Osteoblast (primary cell): ENCODE measurements at regions not wholly inside any gene's neighbourhood (a gene's known extent, or its start where the extent isn't known, plus 50 kb on each side); places are given as distances from the start of the nearest gene placed in this dataset.
"Not testable (repeated sequence)": the region's sequence is repeated elsewhere in the genome, so short reads cannot be mapped to it uniquely, and the experiment has no call there.

Source experiments
- DNase-seq: peaks from one replicate; pipeline ENCODE4 v3.0.0; 2011; ENCODE audit warnings: low spot score, mixed read lengths; ENCODE audit not compliant: insufficient read length; ENCODE audit errors: missing footprints
- H2AFZ ChIP-seq: 2 replicates; pipeline ENCODE4 v1.6.0; 2011; ENCODE audit warnings: mild to moderate bottlenecking, low read length
- H3K27ac ChIP-seq: 2 replicates; pipeline ENCODE4 v1.5.1; 2011; ENCODE audit warnings: mild to moderate bottlenecking, low read depth, low read length, moderate library complexity
- H3K27me3 ChIP-seq: 2 replicates; pipeline ENCODE4 v1.6.0; 2012; ENCODE audit warnings: mild to moderate bottlenecking, control low read depth, inconsistent platforms, low read length, moderate library complexity; ENCODE audit not compliant: insufficient read depth
- H3K36me3 ChIP-seq: 2 replicates; pipeline ENCODE4 v1.5.1; 2011; ENCODE audit warnings: mild to moderate bottlenecking, low read length, control low read depth, moderate library complexity; ENCODE audit not compliant: insufficient read depth
- H3K4me1 ChIP-seq: 2 replicates; pipeline ENCODE4 v1.5.1; 2011; ENCODE audit warnings: mild to moderate bottlenecking, low read length, control low read depth, moderate library complexity; ENCODE audit not compliant: insufficient read depth
- H3K4me2 ChIP-seq: 2 replicates; pipeline ENCODE4 v1.6.0; 2011; ENCODE audit warnings: mild to moderate bottlenecking, low read length; ENCODE audit not compliant: insufficient read depth
- H3K4me3 ChIP-seq: fragments of 200-600 bp; sonication (generic); 3 replicates; pipeline ENCODE4 v1.5.1; 2012; ENCODE audit warnings: mild to moderate bottlenecking, low read length, inconsistent platforms; ENCODE audit not compliant: insufficient read depth
- H3K79me2 ChIP-seq: 2 replicates; pipeline ENCODE4 v1.6.0; 2012; ENCODE audit warnings: mild to moderate bottlenecking, low read length, control low read depth, inconsistent platforms; ENCODE audit not compliant: insufficient read depth
- H3K9me3 ChIP-seq: 2 replicates; pipeline ENCODE4 v1.5.1; 2011; ENCODE audit warnings: low read depth, low read length, control low read depth
- H4K20me1 ChIP-seq: 2 replicates; pipeline ENCODE4 v1.6.0; 2012; ENCODE audit warnings: mild to moderate bottlenecking, low read length, control low read depth; ENCODE audit not compliant: insufficient read depth
- CTCF ChIP-seq: IDR thresholded peaks from 2 replicates; pipeline ENCODE4 v1.5.1; 2011; ENCODE audit warnings: mild to moderate bottlenecking, low read depth, low read length, moderate library complexity; ENCODE audit errors: extremely low read depth

- DNase-seq = no peak
- Histone ChIP-seq H4K20me1 (no peaks in the 10 kb centered on the region), H3K4me2 (no peak overlapping the region), H3K4me3 (no peak overlapping the region), H3K36me3 (no peaks in the 10 kb centered on the region), H3K27me3 (no peaks in the 10 kb centered on the region), H3K79me2 (no peaks in the 10 kb centered on the region), H2AFZ (no peak overlapping the region), H3K4me1 (no peaks in the 10 kb centered on the region), H3K27ac (no peak overlapping the region), H3K9me3 (peaks cover 4% of the 10 kb centered on the region)
- no peak for TF ChIP-seq CTCF
Observed at GRCh38 chr6:82801083-82801482, 264.6 kb downstream of the UBE3D start.

- not testable (repeated sequence) for H4K20me1 ChIP-seq, H3K9me3 ChIP-seq, H2AFZ ChIP-seq, H3K27me3 ChIP-seq, H3K4me3 ChIP-seq, H3K79me2 ChIP-seq, DNase-seq, H3K27ac ChIP-seq, H3K4me2 ChIP-seq, H3K36me3 ChIP-seq
- peaks cover 17% of the 10 kb centered on the region for H3K4me1 ChIP-seq
Observed at GRCh38 chr6:82816243-82816642, 249.4 kb downstream of the UBE3D start.

- Histone ChIP-seq H2AFZ (no peak overlapping the region), H3K4me2 (peak overlapping the region; percentile 38), H3K4me1 (peaks cover 17% of the 10 kb centered on the region), H4K20me1 (no peaks in the 10 kb centered on the region), H3K27me3 (no peaks in the 10 kb centered on the region), H3K36me3 (no peaks in the 10 kb centered on the region), H3K27ac (no peak overlapping the region), H3K4me3 (no peak overlapping the region), H3K79me2 (no peaks in the 10 kb centered on the region), H3K9me3 (no peaks in the 10 kb centered on the region)
- no peak for TF ChIP-seq CTCF
- DNase-seq = no peak
Observed at GRCh38 chr6:82818727-82819126, 246.9 kb downstream of the UBE3D start.

- Histone ChIP-seq H3K36me3 (no peaks in the 10 kb centered on the region), H3K79me2 (no peaks in the 10 kb centered on the region), H2AFZ (no peak overlapping the region), H3K27ac (no peak overlapping the region), H3K4me3 (no peak overlapping the region), H3K9me3 (no peaks in the 10 kb centered on the region), H3K4me2 (no peak overlapping the region), H3K4me1 (peaks cover 15% of the 10 kb centered on the region), H4K20me1 (no peaks in the 10 kb centered on the region), H3K27me3 (no peaks in the 10 kb centered on the region)
- no peak for TF ChIP-seq CTCF
- DNase-seq = no peak
Observed at GRCh38 chr6:82823361-82823760, 242.3 kb downstream of the UBE3D start.
